ENCODE measurements at regions not wholly inside any gene's neighbourhood (a gene's known extent, or its start where the extent isn't known, plus 50 kb on each side); places are given as distances from the start of the nearest gene placed in this dataset.

- H3K4me1 Mint-ChIP-seq = no peaks in the 10 kb centered on the region
- CTCF ChIA-PET (ENCODE audit: partially characterized antibody) = no interaction called here
- intact Hi-C loops (cut with micrococcal nuclease) = no loop called here
Observed at GRCh38 chr5:67963789-67964519, 251.6 kb upstream of the PIK3R1 start.

DNA sequence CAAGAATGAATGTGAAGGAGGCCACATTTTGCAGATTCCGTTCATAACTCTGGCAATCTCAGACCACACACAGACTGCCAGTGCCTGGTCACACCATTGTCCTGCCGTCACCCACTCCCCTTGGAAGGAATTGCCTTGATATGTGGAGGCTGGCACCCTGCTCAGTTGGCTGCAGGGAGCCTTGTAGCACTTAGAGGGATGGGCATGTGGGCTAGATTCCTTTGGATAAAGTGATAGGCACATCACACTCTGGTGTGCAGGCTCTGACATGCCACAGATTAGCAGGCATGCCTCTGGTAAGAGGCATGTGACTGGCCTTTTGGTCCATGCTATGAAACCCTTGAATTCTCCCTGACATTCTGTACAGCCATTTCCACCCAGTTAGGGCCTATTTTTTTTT is 254.6 kb upstream of the PIK3R1 start:
- Histone ChIP-seq H3K36me3 (ENCODE audit: insufficient read depth, low read length) (no peaks in the 10 kb centered on the region), H3K4me1 (ENCODE audit: insufficient read depth, low read length) (no peaks in the 10 kb centered on the region), H3K4me3 (ENCODE audit: low read length in 2 of 2) (no peak overlapping the region), H3K27ac (ENCODE audit: low read depth, low read length) (no peak overlapping the region), H3K27me3 (ENCODE audit: insufficient read depth, low read length) (no peaks in the 10 kb centered on the region), H3K9me3 (ENCODE audit: control insufficient read depth in 1 of 2, low read length in 2 of 2) (no peaks in the 10 kb centered on the region)
- no peak overlapping the region for H3K27ac Mint-ChIP-seq
- ChIA-PET CTCF (ENCODE audit: partially characterized antibody) (no interaction called here), POLR2A (ENCODE audit: partially characterized antibody) (no interaction called here)
- H3K27me3 Mint-ChIP-seq = peaks cover 4 to 7% of the 10 kb centered on the region in 2 donors
- DNase-seq = no peak
- no peaks in the 10 kb centered on the region for H3K4me1 Mint-ChIP-seq
- peaks cover 0 to 2% (median 0%) of the 10 kb centered on the region in 8 donors for H3K9me3 Mint-ChIP-seq
- H3K4me3 Mint-ChIP-seq = no peak overlapping the region
- H3K36me3 Mint-ChIP-seq = no peaks in the 10 kb centered on the region
- intact Hi-C loops (cut with micrococcal nuclease) = no loop called here

More at GRCh38 chr5:67963789-67964519, 251.6 kb upstream of the PIK3R1 start:
- no peaks in the 10 kb centered on the region for H3K36me3 Mint-ChIP-seq
- no peak overlapping the region for H3K4me3 Mint-ChIP-seq
- H3K27me3 ChIP-seq (ENCODE audit: insufficient read depth, low read length) = no peaks in the 10 kb centered on the region
- H3K9me3 ChIP-seq (ENCODE audit: control insufficient read depth in 1 of 2, low read length in 2 of 2) = no peaks in the 10 kb centered on the region
- H3K27ac Mint-ChIP-seq = no peak overlapping the region
- H3K27ac ChIP-seq (ENCODE audit: low read depth, low read length) = no peak overlapping the region
- POLR2A ChIA-PET (ENCODE audit: partially characterized antibody) = no interaction called here
- DNase-seq = no peak
- H3K4me1 ChIP-seq (ENCODE audit: insufficient read depth, low read length) = no peaks in the 10 kb centered on the region
- H3K36me3 ChIP-seq (ENCODE audit: insufficient read depth, low read length) = no peaks in the 10 kb centered on the region
- no peak overlapping the region for H3K4me3 ChIP-seq (ENCODE audit: low read length in 2 of 2)
- H3K27me3 Mint-ChIP-seq = peaks cover 0 to 1% of the 10 kb centered on the region in 2 donors
- no peaks in the 10 kb centered on the region for H3K9me3 Mint-ChIP-seq

GRCh38 chr5:67957374-67957773 is 258.2 kb upstream of the PIK3R1 start:
- H3K9me3 Mint-ChIP-seq = peaks cover 0 to 2% (median 0%) of the 10 kb centered on the region in 8 donors

GRCh38 chr5:67954351-67954750 is 261.2 kb upstream of the PIK3R1 start:
- no peak overlapping the region for H3K4me3 ChIP-seq (ENCODE audit: low read length in 2 of 2)
- Mint-ChIP-seq H3K4me1 (no peaks in the 10 kb centered on the region), H3K27ac (no peak overlapping the region), H3K4me3 (no peak overlapping the region), H3K36me3 (no peaks in the 10 kb centered on the region), H3K27me3 (peaks cover 6 to 13% of the 10 kb centered on the region in 2 donors), H3K9me3 (peaks cover 0 to 2% (median 0%) of the 10 kb centered on the region in 8 donors)
- H3K27me3 ChIP-seq (ENCODE audit: insufficient read depth, low read length) = no peaks in the 10 kb centered on the region
- intact Hi-C loops (cut with micrococcal nuclease) = no loop called here
- no peaks in the 10 kb centered on the region for H3K4me1 ChIP-seq (ENCODE audit: insufficient read depth, low read length)
- no peaks in the 10 kb centered on the region for H3K9me3 ChIP-seq (ENCODE audit: control insufficient read depth in 1 of 2, low read length in 2 of 2)
- no peaks in the 10 kb centered on the region for H3K36me3 ChIP-seq (ENCODE audit: insufficient read depth, low read length)
- H3K27ac ChIP-seq (ENCODE audit: low read depth, low read length) = no peak overlapping the region
- ChIA-PET CTCF (ENCODE audit: partially characterized antibody) (no interaction called here), POLR2A (ENCODE audit: partially characterized antibody) (no interaction called here)
- no peak for DNase-seq

More at GRCh38 chr5:67957374-67957773, 258.2 kb upstream of the PIK3R1 start:
- no peaks in the 10 kb centered on the region for H3K4me1 Mint-ChIP-seq
- intact Hi-C loops (cut with micrococcal nuclease) = no loop called here
- H3K27ac Mint-ChIP-seq = no peak overlapping the region
- H3K4me3 Mint-ChIP-seq = no peak overlapping the region
- Histone ChIP-seq H3K4me1 (ENCODE audit: insufficient read depth, low read length) (no peaks in the 10 kb centered on the region), H3K4me3 (ENCODE audit: low read length in 2 of 2) (no peak overlapping the region), H3K27me3 (ENCODE audit: insufficient read depth, low read length) (no peaks in the 10 kb centered on the region), H3K27ac (ENCODE audit: low read depth, low read length) (no peak overlapping the region), H3K9me3 (ENCODE audit: control insufficient read depth in 1 of 2, low read length in 2 of 2) (no peaks in the 10 kb centered on the region), H3K36me3 (ENCODE audit: insufficient read depth, low read length) (no peaks in the 10 kb centered on the region)
- peaks cover 6 to 13% of the 10 kb centered on the region in 2 donors for H3K27me3 Mint-ChIP-seq
- POLR2A ChIA-PET (ENCODE audit: partially characterized antibody) = no interaction called here
- H3K36me3 Mint-ChIP-seq = no peaks in the 10 kb centered on the region
- DNase-seq = no peak
- CTCF ChIA-PET (ENCODE audit: partially characterized antibody) = no interaction called here

GRCh38 chr5:67942421-67942820 is 273.1 kb upstream of the PIK3R1 start:
- intact Hi-C loops (cut with micrococcal nuclease) = no loop called here
- H3K4me3 ChIP-seq (ENCODE audit: low read length in 2 of 2) = no peak overlapping the region
- DNase-seq = no peak
- CTCF ChIA-PET (ENCODE audit: partially characterized antibody) = no interaction called here
- H3K36me3 Mint-ChIP-seq = no peaks in the 10 kb centered on the region
- H3K4me1 ChIP-seq (ENCODE audit: insufficient read depth, low read length) = no peaks in the 10 kb centered on the region
- H3K9me3 Mint-ChIP-seq = peaks cover 0 to under 1% (median 0%) of the 10 kb centered on the region in 8 donors
- no peaks in the 10 kb centered on the region for H3K4me1 Mint-ChIP-seq
- no peaks in the 10 kb centered on the region for H3K27me3 ChIP-seq (ENCODE audit: insufficient read depth, low read length)
- no peak overlapping the region for H3K27ac Mint-ChIP-seq
- no peaks in the 10 kb centered on the region for H3K36me3 ChIP-seq (ENCODE audit: insufficient read depth, low read length)
- no peaks in the 10 kb centered on the region for H3K9me3 ChIP-seq (ENCODE audit: control insufficient read depth in 1 of 2, low read length in 2 of 2)
- H3K4me3 Mint-ChIP-seq = no peak overlapping the region
- POLR2A ChIA-PET (ENCODE audit: partially characterized antibody) = no interaction called here
- peaks cover under 1 to 2% of the 10 kb centered on the region in 2 donors for H3K27me3 Mint-ChIP-seq
- no peak overlapping the region for H3K27ac ChIP-seq (ENCODE audit: low read depth, low read length)

DNA sequence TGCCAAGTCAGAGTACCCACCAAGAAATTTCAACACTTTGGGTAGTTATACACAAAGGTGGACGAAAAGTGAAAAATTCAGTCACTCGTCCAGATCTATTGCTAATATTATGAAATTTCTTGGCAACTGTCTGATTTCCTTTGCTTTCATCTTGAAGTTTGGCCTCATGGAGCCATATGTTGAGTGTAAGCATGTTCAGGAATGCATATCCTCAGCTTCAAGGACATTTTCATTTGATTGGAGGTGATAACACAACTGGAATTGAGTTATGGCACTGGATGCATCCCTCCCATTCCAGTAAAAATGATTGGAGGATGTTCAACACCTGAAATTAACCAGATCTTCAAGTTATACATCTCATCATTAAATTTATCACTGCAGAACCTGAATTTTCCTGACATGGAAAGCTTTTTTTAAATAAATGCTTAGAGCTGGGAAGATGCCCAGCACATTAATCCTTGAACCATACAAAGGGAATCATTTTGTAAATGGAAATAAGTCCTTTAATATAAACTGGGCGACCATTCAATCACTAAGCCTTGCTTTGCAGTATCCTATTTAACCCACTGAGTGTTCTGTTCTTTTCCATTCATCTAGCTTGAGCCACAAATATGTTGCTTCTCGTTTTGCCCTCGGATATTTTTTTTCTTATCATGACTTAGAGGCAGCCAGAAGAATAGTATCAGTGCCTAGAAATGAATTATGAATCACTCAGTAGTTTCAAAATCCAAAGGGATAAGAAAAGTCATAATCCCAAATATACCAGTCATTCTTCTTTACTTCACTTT is 273.7 kb upstream of the PIK3R1 start:
- Histone ChIP-seq H3K27me3 (ENCODE audit: insufficient read depth, low read length) (no peaks in the 10 kb centered on the region), H3K36me3 (ENCODE audit: insufficient read depth, low read length) (no peaks in the 10 kb centered on the region), H3K27ac (ENCODE audit: low read depth, low read length) (no peak overlapping the region), H3K4me1 (ENCODE audit: insufficient read depth, low read length) (no peaks in the 10 kb centered on the region), H3K9me3 (ENCODE audit: control insufficient read depth in 1 of 2, low read length in 2 of 2) (no peaks in the 10 kb centered on the region), H3K4me3 (ENCODE audit: low read length in 2 of 2) (no peak overlapping the region)
- Mint-ChIP-seq H3K4me1 (no peaks in the 10 kb centered on the region), H3K4me3 (no peak overlapping the region), H3K27ac (no peak overlapping the region), H3K9me3 (no peaks in the 10 kb centered on the region), H3K27me3 (peaks cover 0 to 2% of the 10 kb centered on the region in 2 donors), H3K36me3 (no peaks in the 10 kb centered on the region)
- POLR2A ChIA-PET (ENCODE audit: partially characterized antibody) = no interaction called here
- CTCF ChIA-PET (ENCODE audit: partially characterized antibody) = no interaction called here
- DNase-seq = no peak
- intact Hi-C loops (cut with micrococcal nuclease) = no loop called here

DNA sequence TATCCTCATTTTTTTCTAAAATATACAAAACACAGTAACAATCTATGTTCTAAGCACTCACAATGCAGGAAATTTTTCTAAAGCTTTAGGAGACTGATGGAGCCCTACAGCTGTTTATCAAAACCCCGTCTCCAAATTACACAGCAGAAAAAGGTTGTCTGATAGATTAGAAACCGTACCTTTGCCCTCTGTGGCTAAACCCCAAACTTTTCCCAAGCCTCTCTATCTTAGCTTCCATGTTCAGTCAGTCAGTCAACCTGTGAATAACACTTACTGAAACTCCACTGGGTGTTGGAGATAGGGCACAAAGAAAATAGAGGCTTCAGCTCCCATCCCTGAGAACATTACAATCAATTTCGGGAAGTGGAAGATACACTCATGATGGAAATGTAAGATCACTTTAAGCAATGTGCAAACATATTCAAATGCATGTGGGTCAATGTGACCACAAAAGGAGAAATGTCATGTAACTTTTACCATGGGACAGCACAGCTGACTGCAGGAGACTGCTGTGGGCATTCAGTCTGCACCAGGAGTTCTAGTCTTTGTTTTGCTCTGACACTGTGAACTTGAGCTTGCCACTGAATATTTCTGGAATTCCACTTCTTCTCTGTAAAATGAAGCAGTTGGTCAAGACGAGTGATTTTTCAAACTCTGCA is 279.5 kb upstream of the PIK3R1 start:
- Mint-ChIP-seq H3K9me3 (peaks cover 0 to 2% (median 0%) of the 10 kb centered on the region in 8 donors), H3K27ac (no peak overlapping the region), H3K36me3 (no peaks in the 10 kb centered on the region), H3K4me3 (no peak overlapping the region), H3K4me1 (no peaks in the 10 kb centered on the region), H3K27me3 (peaks cover 0 to 11% of the 10 kb centered on the region in 2 donors)
- ChIA-PET POLR2A (ENCODE audit: partially characterized antibody) (no interaction called here), CTCF (ENCODE audit: partially characterized antibody) (no interaction called here)
- no peak overlapping the region for H3K4me3 ChIP-seq (ENCODE audit: low read length in 2 of 2)
- no peak for DNase-seq
- no peaks in the 10 kb centered on the region for H3K9me3 ChIP-seq (ENCODE audit: control insufficient read depth in 1 of 2, low read length in 2 of 2)
- no peaks in the 10 kb centered on the region for H3K4me1 ChIP-seq (ENCODE audit: insufficient read depth, low read length)
- H3K36me3 ChIP-seq (ENCODE audit: insufficient read depth, low read length) = no peaks in the 10 kb centered on the region
- intact Hi-C loops (cut with micrococcal nuclease) = no loop called here
- H3K27ac ChIP-seq (ENCODE audit: low read depth, low read length) = no peak overlapping the region
- H3K27me3 ChIP-seq (ENCODE audit: insufficient read depth, low read length) = no peaks in the 10 kb centered on the region
